ENCODE measurements at regions not wholly inside any gene's neighbourhood (a gene's known extent, or its start where the extent isn't known, plus 50 kb on each side); places are given as distances from the start of the nearest gene placed in this dataset.

DNA sequence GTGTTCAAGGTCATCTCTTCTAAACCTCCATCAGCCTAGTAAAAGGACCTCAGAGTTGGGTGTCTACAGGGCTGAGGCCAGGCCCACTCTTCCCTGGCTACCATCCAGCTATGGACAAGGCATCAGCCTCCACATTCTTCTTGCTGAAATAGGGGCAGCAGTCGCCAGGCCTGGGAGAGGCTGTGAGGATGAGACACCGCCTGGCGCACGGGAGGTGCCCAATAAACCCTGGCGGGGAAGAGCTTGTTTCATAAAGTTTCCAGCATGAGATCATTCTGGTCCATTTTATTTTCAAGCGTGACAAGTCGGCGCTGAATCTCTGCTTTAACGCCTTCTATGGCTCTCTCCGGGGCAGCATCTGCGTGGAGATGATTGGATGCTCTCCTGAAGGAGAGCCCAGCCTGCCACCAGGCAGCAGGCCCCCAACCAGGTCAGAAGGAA, 153.4 kb downstream of the OLFM1 start:
- DNase-seq = no peak

DNA sequence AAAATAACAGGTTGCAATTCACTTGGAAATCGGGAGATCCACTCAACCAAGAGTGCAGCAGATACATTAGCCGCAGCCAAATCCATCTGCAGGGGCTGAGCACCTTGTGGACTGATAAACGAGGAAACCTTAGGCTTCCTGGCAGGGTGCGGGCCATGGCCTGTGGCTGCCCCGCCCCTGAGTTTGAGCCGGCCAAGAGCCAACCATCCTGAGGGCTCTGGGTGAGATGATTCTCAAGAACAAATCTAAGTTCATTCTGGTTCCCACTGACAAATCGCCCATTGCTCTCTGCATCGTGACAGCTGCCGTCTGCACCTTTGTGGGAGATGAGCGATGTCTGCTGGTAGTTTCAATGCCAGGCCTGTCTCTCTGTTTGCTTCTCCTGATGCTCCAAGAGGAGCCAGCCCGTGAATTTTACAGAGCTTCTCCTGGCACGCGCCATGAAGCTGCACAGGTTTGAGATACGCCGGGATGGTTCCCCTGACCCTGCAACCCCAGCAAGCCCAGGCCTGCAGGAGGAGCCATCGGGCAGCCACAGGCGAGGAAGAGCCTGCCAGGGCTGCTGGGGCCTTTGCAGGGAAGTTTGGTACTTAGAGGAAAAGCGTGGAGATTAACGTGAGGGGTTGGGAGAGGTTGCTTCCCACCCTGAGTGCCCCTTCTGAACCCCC, 154.0 kb downstream of the OLFM1 start:
- no peak for DNase-seq

DNA sequence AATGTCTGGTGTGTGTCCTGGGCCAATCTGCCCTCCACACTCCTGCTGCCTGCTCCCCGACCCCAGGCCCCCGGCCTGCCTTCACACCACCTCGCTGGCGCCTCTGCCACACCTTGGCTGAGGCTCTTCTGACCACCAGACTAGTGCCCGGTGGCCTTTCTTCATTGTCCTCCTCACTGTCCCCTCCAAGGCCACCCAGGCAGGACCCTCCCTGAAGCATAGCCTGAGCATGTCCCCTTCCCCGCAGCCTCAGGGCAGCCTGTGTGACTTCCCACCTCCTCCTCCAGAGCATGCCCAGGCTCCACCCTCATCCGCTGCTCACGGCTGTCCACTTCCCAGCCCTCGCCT, 154.6 kb downstream of the OLFM1 start:
- DNase-seq = no peak

DNA sequence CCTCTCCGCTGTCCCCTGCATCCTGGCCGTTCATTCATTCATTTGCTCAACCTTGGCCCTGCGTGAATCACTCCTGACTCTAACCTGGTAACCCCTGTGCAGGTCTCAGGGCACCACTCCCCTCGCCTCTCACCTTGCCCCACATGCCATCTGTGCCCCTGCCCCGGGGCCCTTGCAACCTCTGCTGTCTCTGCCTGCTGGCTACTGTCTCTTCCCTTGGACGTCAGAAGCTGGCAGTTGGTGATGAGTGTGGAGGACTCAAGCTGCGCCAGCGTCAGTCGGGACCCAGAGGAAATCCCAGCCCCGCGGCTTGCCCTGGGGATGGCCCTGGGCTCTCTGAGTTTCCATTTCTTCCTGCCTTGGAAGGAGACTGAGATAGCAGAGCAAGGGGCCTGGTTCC, 154.9 kb downstream of the OLFM1 start:
- no peak for DNase-seq

DNA sequence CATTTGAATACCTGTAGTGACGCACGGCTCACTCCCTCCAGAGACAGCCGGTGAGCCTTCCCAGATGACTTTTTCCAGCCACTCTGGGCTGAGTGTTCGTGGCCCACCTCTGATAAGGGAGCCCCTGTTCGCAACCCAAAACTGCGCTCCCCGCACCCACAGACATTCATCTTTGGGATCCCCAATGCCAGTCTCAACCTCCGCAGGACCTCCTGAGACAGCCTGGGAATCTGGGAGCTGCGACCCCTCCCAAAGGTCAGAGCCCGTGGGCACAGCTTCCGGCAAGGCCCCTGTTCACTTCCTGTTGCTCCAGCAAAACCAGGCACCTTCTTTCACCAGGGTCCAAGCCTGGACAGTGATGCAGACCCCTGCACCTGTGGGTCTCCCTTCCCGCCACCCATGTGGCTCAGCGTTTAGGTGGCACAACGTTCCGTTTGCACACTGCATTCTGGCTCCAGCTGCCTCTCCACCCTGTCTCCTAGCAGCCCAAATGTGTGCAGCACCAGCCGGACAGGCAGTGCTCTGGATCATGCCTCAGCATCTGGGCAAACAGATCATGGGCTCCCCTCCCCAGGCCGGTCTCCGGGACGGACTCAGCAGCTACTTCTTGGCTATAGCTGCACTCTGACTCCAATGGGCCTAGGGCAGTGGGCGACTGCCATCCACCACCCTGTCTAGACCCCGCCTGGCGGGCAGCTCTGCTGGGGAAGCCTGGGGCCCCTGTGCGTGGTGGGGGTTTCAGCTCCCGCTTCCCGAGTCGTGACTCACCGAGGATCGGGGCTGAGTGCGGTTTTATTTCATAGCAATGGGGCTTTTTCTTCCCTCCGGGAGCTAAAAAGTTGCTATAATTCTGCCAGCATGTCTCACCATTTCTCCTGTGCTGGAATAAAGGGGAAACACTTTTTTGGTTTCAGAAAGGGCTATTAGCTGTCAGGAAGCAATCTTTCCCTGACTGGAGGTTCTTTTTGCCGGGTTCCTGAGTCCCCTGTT, 156.0 kb downstream of the OLFM1 start:
- no peak for DNase-seq

DNA sequence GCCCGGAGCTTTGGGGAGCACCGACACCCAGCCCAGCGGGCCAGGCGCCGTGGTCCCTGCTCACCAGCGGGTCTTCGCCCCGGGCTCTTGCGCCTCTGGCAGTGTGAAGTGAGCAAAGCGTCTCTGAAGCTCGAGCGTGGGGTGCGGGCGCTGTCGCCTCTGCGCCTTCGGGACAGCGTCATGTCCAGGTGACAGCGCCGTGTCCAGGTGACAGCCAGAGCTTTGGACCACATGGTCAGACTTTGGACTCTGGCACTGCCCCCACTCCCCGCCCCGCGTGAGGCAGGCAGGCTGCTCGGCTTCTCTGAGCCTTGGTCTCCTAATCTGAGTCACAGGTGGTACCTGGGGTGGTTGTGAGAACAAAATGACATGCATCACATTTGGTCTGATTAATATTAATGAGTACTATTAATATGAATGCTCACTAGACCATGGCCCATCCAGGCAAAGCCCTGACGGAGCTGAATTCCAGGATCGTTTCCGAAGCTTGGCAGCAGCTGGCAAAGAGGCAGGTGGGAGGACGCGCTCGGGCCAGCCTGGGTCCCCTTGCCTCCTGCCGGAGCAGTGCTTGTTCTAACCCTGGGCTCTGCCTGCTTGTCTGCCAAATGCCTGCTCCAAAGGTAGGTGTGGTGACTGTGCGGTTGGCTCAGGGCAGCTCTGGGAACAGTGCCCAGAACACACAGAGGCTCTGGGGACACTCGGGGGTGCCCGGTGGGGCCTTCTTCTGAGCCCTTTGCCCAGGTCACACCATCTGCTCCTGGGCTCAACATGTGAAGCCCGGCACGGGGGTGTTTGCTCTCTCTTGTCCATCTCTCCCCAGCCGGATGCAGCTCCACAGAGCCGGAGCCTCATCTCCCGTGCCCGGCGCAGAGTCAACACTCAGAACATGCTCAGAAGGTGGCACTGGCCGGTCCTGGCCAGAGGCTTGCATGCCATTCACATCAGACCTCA, 157.1 kb downstream of the OLFM1 start:
- DNase-seq = no peak

DNA sequence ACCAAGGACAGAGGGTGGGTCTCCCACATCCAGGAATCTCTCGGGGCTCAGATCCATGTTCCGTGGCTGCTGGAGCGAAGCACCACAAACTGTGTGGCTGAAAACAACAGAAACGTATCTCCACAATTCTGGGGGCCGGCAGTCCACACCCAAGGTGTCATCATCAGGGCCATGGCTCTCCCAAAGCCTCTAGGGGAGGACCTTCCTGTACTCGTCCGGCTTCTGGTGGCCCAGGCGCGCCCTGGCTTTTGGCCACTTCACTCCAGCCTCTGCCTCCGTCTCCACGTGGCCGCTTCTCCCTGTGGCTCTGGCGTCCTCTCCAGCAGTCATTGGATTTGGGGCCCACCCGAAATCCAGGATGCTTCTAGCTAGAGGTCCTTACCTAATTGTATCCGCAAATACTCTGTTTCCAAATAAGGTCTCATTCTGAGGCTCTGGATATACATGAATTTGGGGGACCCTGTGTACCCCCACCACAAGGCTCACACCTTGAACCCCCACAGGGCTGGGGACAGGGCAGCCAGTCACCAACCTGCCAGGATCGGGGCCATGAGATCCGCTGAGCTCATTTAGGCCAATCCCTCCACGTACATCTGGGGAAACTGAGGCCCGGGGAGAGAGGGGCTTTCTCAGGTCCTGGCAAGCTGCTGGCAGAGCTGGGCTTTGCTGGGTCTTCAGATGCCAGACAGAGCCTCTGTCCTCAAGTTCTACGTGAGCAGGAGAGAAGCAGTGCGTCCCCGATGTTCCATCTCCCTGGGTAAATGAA, 158.2 kb downstream of the OLFM1 start:
- DNase-seq = no peak

DNA sequence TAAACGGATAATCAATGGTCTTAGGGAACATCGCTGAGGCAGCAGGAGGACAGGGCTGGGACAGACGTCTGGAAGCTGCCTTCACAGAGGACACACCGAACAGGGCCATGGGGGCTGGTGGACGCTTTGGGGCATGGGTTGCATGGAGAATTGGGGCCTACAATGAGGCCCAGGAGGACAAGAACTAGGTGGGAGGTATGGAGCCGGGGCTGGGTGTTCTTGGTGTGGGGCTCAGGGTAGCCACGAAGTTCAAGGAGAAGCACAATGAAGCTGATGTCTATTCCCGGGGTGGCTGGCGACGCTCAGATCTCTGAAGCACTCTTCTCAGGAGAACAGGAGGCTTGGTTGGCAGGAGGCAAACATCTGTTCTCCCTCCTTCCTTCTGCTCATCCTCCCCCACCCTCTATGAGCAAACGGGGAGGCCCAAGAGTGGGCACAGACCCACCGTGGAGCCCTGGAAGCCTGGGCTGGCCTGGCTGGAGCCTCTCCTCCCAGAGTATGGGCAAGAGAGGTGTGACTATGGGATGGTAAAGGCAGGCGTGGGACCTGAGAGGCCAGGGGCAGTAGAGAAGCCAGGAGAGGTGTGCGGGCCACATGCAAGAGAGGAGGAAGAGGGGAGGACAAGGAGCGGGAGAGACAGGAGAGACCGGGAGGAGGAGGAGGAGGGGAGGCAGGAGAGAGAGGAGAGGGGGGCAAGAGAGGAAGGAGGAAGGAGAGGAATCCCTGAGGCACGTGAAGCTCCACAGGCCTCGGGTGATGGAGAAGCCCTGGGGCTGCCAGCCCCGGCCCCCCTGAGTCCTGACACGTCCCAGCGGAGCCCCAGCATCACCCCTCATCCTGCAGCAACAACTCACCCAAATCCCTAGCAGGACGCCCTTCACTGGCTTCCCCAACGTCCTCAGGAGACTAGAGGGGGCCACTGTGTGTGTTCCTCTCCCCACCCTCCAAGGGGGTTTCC, 159.1 kb downstream of the OLFM1 start:
- DNase-seq = no peak

DNA sequence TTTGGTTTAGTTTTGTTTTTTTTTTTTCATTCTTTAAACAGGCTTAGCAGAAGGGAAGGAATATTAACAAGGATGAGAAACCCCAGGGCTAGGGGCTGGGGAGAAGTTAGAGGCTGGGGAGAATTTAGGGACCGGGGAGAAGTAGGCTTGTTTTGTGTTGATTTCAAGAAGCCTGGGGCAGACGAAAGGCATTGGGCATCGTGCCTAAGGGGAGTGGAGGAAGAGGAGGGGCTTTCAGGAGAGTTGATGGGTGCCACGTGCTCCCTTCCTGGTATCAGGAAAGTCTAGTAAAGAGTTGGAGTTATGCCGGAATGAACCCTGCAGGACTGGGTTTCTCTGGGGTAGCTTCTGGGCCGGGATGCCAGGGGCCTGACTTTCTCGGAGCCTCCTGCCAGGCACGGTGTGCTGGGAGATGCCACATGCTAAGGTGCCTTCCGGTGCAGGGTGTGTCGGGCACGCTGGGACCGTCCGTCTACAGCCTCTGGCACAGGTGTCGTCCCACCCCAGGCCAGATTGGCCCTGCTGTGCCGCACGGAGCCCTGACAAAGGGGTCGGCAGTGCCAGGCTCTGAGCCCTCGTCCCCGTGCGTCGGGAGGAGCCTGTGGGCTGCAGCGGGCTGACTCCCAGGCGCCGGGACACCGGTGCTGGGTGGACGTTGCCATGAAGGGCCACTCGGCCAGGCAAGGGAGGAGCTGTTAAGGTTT, 159.9 kb downstream of the OLFM1 start:
- DNase-seq = no peak

DNA sequence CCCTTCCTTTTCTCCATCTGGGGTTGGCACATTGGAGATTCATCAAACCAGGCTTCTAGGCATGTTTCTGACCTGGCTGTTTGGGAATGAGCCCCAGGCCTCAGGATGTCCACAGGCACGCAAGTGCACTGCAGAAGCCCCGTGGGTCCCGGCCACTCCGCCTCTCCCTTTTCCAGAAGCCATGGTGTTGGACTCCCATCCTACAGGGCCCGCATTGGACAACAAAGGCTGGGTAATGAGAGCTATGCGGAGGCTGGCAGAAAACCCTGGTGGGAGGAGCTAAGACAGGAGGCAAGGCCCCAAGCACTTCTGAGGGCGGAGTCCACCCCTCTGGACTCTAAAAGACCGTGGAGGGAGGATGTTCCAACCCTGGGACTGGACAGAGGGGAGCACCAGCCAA, 160.6 kb downstream of the OLFM1 start:
- no peak for DNase-seq

DNA sequence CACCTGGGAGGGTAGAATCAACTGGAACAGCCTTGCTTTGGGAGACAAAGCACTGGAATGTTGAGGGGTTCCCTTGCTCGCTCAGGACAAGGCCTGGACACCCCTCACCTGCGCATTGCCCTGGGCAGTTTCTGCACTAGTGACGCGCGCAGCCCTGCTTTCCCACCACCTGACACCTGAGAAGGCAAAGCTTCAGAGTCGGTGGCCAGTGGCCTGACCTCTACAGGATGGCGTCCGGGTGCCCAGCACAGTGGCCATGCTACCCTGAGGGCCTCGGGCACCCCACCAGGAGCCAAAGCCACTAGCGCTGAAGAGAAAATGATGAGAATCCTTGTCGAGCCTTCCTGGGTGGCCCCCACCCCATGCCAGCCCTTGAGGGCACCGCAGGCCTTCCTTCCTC, 161.3 kb downstream of the OLFM1 start:
- no peak for DNase-seq

DNA sequence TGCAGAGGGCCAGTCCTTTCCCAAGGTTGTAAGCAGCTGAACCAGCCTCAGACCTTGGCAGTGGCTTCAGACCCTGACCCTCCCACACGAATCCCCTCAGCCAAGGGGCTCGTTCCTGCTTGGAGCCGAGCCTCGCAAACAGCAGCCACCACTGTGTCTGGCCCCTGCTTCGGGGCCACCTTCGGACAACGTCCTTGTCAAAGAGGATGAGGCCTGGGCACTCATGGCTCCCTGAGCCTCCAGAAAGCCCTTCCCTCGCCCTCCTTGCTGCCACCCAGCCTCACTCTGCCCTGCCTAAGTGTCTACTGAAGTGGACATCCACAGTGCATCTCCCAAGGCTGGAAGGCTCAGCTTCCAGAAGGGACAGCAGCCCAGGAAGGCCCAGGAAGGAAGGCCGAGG, 161.7 kb downstream of the OLFM1 start:
- no peak for DNase-seq

DNA sequence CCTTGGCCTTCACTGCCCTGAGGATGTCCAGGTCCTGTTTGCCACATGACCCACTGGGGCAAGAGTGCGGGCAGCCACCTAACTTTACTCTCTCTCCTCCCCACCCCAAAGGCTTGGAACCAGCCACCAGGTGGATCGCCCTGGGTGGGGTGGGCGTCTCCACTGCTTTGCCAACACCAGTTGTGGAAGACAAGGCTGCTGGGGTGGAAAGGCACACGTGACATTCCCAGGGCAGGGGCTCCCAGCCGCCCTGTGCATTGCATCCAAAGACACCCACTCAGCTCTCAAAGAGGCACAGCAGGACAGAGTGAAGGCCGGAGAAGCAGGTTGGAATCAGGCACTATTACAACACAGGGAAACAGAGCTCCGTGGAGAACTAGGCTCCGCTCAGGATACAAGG, 162.2 kb downstream of the OLFM1 start:
- DNase-seq = no peak

DNA sequence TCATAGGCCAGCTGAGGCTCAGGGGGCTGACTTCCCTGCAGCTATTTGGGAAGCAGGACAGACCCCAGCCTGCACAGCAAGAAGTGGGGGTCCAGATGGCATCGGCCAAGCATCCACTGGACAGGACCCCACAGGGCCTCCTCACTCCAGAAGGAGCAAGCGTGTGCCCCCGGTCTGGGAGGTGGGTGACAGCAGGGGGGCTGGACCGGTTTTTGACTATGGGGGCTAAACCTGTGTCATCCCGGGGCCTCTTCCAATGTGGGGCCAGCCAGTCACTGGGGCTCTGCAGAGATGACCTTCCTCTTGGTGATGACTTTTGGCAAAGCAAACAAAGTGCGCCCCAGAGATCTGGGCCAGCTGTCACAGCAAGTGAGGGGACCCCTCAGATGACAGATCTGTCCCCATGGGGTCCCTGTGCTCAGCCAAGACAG, 163.9 kb downstream of the OLFM1 start:
- no peak for DNase-seq

DNA sequence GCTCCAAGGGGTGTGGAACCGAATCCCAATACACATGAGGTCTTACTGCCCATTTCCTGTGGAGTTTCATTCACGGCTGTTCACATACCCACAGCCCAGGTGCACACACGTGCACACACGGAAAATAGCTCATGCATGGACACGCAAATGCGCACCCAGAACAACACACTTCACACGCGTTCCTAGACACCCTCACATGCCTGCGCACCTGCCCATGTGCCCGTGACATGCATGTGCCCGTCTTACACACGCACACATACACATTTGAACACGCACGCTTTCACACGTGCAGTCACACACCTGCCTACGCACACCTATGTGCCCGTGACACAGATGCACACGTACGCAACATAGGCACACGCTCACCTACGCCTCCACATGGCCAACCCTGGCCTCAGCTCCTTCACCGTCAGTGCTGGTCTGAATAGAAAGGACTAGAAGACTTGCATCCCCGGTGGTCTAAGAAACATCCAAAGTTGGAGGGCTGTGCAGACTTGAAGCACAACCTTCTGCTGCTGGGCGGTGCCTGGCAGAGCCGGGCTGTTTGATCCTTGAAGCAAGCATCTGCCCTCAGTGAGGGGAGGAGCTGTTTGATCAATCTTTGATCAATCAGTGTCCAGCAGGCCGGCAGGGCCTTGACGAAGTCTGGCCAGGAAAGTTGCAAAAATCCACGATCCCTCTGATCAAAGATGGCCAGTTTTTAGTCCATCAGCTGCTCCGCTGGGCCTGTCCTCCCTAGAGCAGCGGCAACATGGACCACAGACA, 164.7 kb downstream of the OLFM1 start:
- DNase-seq = no peak

DNA sequence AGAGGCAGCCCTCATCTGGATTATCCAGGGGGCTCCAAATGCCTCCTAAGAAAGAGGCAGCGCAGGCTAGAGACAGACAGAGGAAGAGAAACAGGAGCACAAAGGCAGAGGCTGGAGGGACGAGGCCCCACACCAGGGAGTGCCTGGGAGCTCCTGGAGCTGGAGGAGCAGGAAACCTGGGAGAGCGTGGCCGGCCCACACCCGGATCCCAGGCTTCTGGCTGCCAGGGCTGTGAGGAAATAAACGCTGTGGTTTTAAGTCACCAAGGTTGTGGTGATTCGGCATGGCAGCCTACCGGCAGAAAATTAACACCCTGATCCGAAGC, 165.5 kb downstream of the OLFM1 start:
- DNase-seq = no peak

DNA sequence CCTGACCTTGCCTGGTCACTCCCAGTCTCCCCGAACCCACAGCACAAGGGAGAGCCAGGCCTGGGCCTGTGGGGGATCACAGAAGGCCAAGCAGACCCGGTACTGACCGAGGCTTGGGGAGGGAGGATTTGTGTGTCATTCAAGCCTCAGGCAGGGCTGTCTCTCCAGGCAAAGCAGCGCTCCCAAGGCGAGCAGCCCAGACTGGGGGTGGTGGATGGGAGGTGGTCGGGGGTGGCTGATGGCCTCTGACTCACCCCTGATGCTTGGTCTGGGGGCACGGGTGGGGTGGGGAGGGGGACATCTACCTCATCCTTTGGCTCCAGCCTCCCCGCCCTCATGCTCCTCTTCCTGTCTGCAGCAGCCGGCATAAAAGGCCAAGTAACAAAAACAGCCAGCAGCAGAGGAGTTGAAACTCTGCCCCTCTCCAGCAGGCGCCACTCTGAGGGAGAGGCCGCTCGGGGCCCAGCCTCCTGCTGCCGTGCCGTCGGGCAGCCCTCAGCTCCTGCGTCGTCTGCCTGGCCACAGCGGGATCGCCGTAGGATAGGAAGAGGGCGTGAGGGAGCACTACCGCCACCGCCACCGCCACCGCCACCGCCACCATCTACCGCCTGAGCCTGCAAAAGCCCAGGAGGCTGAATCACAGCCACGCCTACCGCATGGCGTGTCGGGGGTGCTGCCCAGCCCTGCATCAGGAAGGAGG, 166.0 kb downstream of the OLFM1 start:
- DNase-seq = no peak

DNA sequence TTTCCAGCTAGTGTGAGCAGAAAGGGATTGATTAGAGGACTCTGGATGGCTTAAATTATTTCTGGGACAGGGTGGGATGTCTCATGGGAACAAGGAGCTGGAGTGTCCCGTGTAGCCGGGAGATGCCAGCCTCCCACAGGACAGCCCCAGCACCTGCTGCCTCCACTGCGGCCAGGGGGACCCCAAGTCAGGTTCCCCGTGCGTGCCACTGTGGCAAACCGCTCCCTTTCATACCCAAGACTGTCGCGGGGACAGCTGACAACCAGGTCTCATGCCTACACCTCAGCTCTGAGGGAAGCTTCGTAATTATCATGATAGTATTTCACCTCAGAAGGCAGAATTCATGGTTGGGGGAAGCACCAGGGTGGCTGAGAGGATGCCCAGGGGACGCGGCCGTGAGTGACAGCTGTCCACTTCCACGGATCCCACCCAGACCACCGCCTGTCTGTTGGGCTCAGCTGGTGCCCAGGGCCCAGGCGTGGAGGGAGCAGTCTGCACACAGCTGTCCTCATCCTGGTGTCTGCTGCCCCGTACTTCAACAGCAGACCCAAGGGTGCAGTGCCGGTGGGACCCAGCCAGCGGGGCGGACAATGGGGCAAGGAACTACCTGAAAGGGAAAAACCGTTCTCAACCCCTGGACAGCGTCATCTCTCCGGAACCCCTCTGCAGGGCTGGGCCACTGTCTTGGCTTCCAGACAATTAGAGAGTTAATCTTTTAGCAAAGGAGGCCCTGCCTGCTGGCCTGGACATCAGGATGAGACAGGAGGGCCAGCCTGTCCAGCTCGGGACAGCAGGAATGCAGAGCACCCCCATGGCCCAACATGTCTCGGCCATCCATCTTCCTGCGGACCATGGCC, 166.9 kb downstream of the OLFM1 start:
- DNase-seq = no peak

Measured in activated naive CD4-positive, alpha-beta T cell treated with Interleukin-2 at 50 U/mL for 16 hours (primary cell).